HCT116 (cell line): ENCODE measurements at regions not wholly inside any gene's neighbourhood (a gene's known extent, or its start where the extent isn't known, plus 50 kb on each side); places are given as distances from the start of the nearest gene placed in this dataset.

ENCODE experiments used
- ATF3 ChIP-seq: IDR thresholded peaks from 2 replicates; pipeline ENCODE4 v1.6.1; 2012
- CEBPB ChIP-seq: IDR thresholded peaks from 2 replicates; pipeline ENCODE4 v1.6.1; 2012; ENCODE audit warnings: low read depth
- CTCF ChIP-seq, 3 experiments: fragments of 200-600 bp in 1 of 3; sonication (generic) in 1 of 3; IDR thresholded peaks in 2 of 3; conservative IDR thresholded peaks in 1 of 3; 2 replicates each; pipeline ENCODE4 v1.5.1; 2012 to 2017; ENCODE audit warnings: low read depth in 2 of 3, low read length in 2 of 3, antibody characterized with exemption in 1 of 3, borderline replicate concordance in 1 of 3, control low read depth in 1 of 3, mild to moderate bottlenecking in 1 of 3, mixed read lengths in 1 of 3, mixed run types in 1 of 3, moderate library complexity in 1 of 3; ENCODE audit not compliant: insufficient read depth in 1 of 3
- EZH2 ChIP-seq: fragments of 200-600 bp; sonication (generic); IDR thresholded peaks from 2 replicates; pipeline ENCODE4 v1.6.1; 2017; ENCODE audit warnings: antibody characterized with exemption, mixed run types
- EZH2phosphoT487 ChIP-seq: fragments of 200-600 bp; IDR thresholded peaks from 2 replicates; pipeline ENCODE4 v1.6.1; 2018; ENCODE audit warnings: antibody characterized with exemption, borderline replicate concordance
- MAX ChIP-seq: IDR thresholded peaks from 2 replicates; pipeline ENCODE4 v1.6.1; 2012
- POLR2A ChIP-seq: IDR thresholded peaks from 2 replicates; pipeline ENCODE4 v1.7.0; 2011; ENCODE audit warnings: borderline replicate concordance; ENCODE audit not compliant: insufficient read depth, insufficient read length; ENCODE audit errors: extremely low read depth
- POLR2AphosphoS5 ChIP-seq: IDR thresholded peaks from 2 replicates; pipeline ENCODE4 v1.6.1; 2011; ENCODE audit warnings: mild to moderate bottlenecking, low read depth, low read length, moderate library complexity
- RAD21 ChIP-seq: IDR thresholded peaks from 2 replicates; pipeline ENCODE4 v1.6.1; 2012; ENCODE audit warnings: low read depth, mild to moderate bottlenecking
- REST ChIP-seq: IDR thresholded peaks from 2 replicates; pipeline ENCODE4 v1.6.1; 2012; ENCODE audit warnings: low read depth
- SRF ChIP-seq: IDR thresholded peaks from 2 replicates; pipeline ENCODE4 v1.6.1; 2012; ENCODE audit warnings: low read depth

GRCh38 chr6:19976411-19977129 is 139.4 kb downstream of the ID4 start:
- TF ChIP-seq CTCF (IDR thresholded peaks at IDR 0.05 in 2 of 3, conservative IDR thresholded peaks at IDR 0.05 in 1 of 3; ENCODE audit: borderline replicate concordance in 1 of 3, insufficient read depth in 1 of 3, low read depth in 2 of 3, low read length in 2 of 3): no peak
- TF ChIP-seq CEBPB: no peak
- TF ChIP-seq REST: no peak
- TF ChIP-seq EZH2: no peak
- TF ChIP-seq POLR2A: no peak
- TF ChIP-seq EZH2phosphoT487: no peak
- no peak for TF ChIP-seq MAX
- TF ChIP-seq POLR2AphosphoS5: no peak
- TF ChIP-seq SRF: no peak
- TF ChIP-seq RAD21: no peak
- TF ChIP-seq ATF3: no peak
